GM12892 (cell line): ENCODE measurements at regions not wholly inside any gene's neighbourhood (a gene's known extent, or its start where the extent isn't known, plus 50 kb on each side); places are given as distances from the start of the nearest gene placed in this dataset.

ENCODE experiments used
- POLR2A ChIP-seq: IDR thresholded peaks from 2 replicates; pipeline ENCODE4 v1.6.1; 2011; ENCODE audit warnings: low read depth, low read length, control low read depth
- POLR2AphosphoS5 ChIP-seq: IDR thresholded peaks from 2 replicates; pipeline ENCODE4 v1.6.1; 2011; ENCODE audit warnings: low read depth, low read length, control low read depth
- TAF1 ChIP-seq: IDR thresholded peaks from 2 replicates; pipeline ENCODE4 v1.6.1; 2011; ENCODE audit warnings: low read depth, mild to moderate bottlenecking, control low read depth, low read length, borderline replicate concordance

- TF ChIP-seq POLR2A (no peak), TAF1 (no peak), POLR2AphosphoS5 (no peak)
These were observed 90.4 kb upstream of the RAB40AL start for GRCh38 chrX:102846544-102847236.
